ENCODE measurements at regions not wholly inside any gene's neighbourhood (a gene's known extent, or its start where the extent isn't known, plus 50 kb on each side); places are given as distances from the start of the nearest gene placed in this dataset.

GRCh38 chr1:56240400-56240799, 339.0 kb downstream of the PLPP3 start:
- H3K4me3 ChIP-seq = no peak overlapping the region
- H3K9me3 ChIP-seq = peaks cover 4% of the 10 kb centered on the region in 2 donors
- H3K4me1 ChIP-seq = no peaks in the 10 kb centered on the region
- no peaks in the 10 kb centered on the region for H3K36me3 ChIP-seq
- intact Hi-C loops (cut with DNase I; ENCODE audit: low total_unique reads) = no loop called here
- WGBS, 2 donors (ENCODE audit: low coverage in 1 of 2) = 31% methylated on average over 1 of the region's 1 CpG
- H3K27me3 ChIP-seq = no peaks in the 10 kb centered on the region
- TF ChIP-seq, protein P1, sequence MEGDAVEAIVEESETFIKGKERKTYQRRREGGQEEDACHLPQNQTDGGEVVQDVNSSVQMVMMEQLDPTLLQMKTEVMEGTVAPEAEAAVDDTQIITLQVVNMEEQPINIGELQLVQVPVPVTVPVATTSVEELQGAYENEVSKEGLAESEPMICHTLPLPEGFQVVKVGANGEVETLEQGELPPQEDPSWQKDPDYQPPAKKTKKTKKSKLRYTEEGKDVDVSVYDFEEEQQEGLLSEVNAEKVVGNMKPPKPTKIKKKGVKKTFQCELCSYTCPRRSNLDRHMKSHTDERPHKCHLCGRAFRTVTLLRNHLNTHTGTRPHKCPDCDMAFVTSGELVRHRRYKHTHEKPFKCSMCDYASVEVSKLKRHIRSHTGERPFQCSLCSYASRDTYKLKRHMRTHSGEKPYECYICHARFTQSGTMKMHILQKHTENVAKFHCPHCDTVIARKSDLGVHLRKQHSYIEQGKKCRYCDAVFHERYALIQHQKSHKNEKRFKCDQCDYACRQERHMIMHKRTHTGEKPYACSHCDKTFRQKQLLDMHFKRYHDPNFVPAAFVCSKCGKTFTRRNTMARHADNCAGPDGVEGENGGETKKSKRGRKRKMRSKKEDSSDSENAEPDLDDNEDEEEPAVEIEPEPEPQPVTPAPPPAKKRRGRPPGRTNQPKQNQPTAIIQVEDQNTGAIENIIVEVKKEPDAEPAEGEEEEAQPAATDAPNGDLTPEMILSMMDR (IDR thresholded peaks at IDR 0.05) = no peak
- TF ChIP-seq EP300 (IDR thresholded peaks at IDR 0.05; ENCODE audit: low read depth) (no peak), POLR2A (IDR thresholded peaks at IDR 0.05) (no peak), POLR2AphosphoS5 (IDR thresholded peaks at IDR 0.05) (no peak)
- H3K27ac ChIP-seq = no peak overlapping the region
- in situ Hi-C loops (cut with MboI; ENCODE audit: low pct_ligation_motif_present in 1 of 4, low pct_unique_long_range_greater_than_20kb in 1 of 4, low sequenced_read_pairs in 3 of 4) = no loop called here
- DNase-seq = no peak

- Histone ChIP-seq H3K27ac (no peak overlapping the region), H3K27me3 (no peaks in the 10 kb centered on the region), H3K9me3 (peaks cover 4% of the 10 kb centered on the region in 2 donors), H3K4me3 (no peak overlapping the region), H3K36me3 (no peaks in the 10 kb centered on the region), H3K4me1 (no peaks in the 10 kb centered on the region)
- DNase-seq = no peak
- in situ Hi-C loops (cut with MboI; ENCODE audit: low pct_ligation_motif_present in 1 of 4, low pct_unique_long_range_greater_than_20kb in 1 of 4, low sequenced_read_pairs in 3 of 4) (no loop called here), intact Hi-C loops (cut with DNase I; ENCODE audit: low total_unique reads) (no loop called here)
- TF ChIP-seq, protein P1 (IDR thresholded peaks at IDR 0.05) = no peak
- no peak for TF ChIP-seq EP300 (IDR thresholded peaks at IDR 0.05; ENCODE audit: low read depth)
- 92 to 100% methylated on average over 4 of the region's 4 CpGs for WGBS, 2 donors (ENCODE audit: low coverage in 1 of 2)
Measured at GRCh38 chr1:56237491-56238064, 341.8 kb downstream of the PLPP3 start.

DNA sequence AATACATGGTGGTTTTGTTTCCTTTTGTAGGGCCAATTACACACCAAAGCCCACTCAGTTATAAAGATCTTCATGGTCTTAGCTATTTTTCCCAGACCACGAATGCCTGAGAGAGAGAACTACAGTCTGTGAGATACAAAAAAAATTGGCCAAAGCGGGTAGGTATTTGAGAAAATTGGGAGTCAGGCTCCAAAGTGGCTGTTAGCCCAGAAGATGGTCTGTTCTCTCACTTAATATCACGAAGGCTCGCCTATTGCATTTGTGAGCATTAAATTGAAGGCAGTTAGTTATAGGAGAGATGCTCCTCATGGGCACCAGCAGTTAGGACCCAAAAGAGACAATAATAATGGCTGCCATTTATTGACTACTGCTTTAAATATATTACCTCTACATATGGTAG, 342.7 kb downstream of the PLPP3 start:
- intact Hi-C loops (cut with DNase I; ENCODE audit: low total_unique reads) = no loop called here
- WGBS, 2 donors (ENCODE audit: low coverage in 1 of 2) = 85 to 88% methylated on average over 4 of the region's 4 CpGs
- H3K4me1 ChIP-seq = no peaks in the 10 kb centered on the region
- TF ChIP-seq POLR2AphosphoS5 (IDR thresholded peaks at IDR 0.05) (no peak), POLR2A (IDR thresholded peaks at IDR 0.05) (no peak), EP300 (IDR thresholded peaks at IDR 0.05; ENCODE audit: low read depth) (no peak)
- TF ChIP-seq, protein P1 (IDR thresholded peaks at IDR 0.05) = no peak
- DNase-seq = no peak
- H3K27ac ChIP-seq = no peak overlapping the region
- in situ Hi-C loops (cut with MboI; ENCODE audit: low pct_ligation_motif_present in 1 of 4, low pct_unique_long_range_greater_than_20kb in 1 of 4, low sequenced_read_pairs in 3 of 4) = no loop called here
- H3K36me3 ChIP-seq = no peaks in the 10 kb centered on the region
- no peak overlapping the region for H3K4me3 ChIP-seq
- no peaks in the 10 kb centered on the region for H3K27me3 ChIP-seq
- peaks cover 3 to 4% of the 10 kb centered on the region in 2 donors for H3K9me3 ChIP-seq

DNA sequence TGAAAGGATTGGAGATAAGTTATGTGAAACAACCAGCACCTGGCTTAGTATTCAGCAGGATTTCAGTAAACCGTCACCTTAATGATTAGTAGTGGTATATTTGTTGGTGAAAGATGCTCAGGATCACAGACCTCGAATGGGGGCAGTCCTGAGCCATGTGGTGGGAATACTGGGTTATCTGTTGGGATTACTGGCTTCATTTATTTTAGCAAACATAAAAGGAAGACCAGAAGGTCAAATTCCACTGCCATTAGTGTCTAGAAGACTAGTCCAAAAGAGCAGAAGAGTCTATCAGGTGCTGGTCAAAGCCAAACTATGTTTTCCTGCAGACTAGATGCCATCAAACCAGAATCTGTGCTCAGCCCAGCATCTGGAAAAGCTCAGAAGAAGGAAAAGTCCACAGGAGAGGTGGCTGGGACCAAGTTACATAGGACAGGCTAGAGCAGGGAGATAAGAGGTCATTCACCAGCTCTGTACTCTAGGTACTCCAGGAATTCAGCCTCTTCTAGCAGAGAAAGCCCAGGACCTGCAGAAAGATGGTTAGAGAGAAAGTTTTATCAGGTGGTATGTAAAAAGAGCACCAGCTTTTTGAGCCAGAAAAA, 343.4 kb downstream of the PLPP3 start:
- TF ChIP-seq, protein P1 (IDR thresholded peaks at IDR 0.05) = no peak
- no peak overlapping the region for H3K27ac ChIP-seq
- intact Hi-C loops (cut with DNase I; ENCODE audit: low total_unique reads) (no loop called here), in situ Hi-C loops (cut with MboI; ENCODE audit: low pct_ligation_motif_present in 1 of 4, low pct_unique_long_range_greater_than_20kb in 1 of 4, low sequenced_read_pairs in 3 of 4) (no loop called here)
- H3K36me3 ChIP-seq = no peaks in the 10 kb centered on the region
- 78% methylated on average over 2 of the region's 2 CpGs; no CpG with 5 or more reads in 1 of the 2 donors for WGBS, 2 donors (ENCODE audit: low coverage in 1 of 2)
- H3K27me3 ChIP-seq = no peaks in the 10 kb centered on the region
- no peak overlapping the region for H3K4me3 ChIP-seq
- H3K4me1 ChIP-seq = no peaks in the 10 kb centered on the region
- no peak for DNase-seq
- no peaks in the 10 kb centered on the region for H3K9me3 ChIP-seq
